GM12873 (cell line): ENCODE measurements at regions not wholly inside any gene's neighbourhood (a gene's known extent, or its start where the extent isn't known, plus 50 kb on each side); places are given as distances from the start of the nearest gene placed in this dataset.

Experiments
- TF ChIP-seq, protein P1 (sequence below): IDR thresholded peaks from 2 replicates; pipeline ENCODE4 v1.5.1; 2012; ENCODE audit warnings: low read depth, mild to moderate bottlenecking, moderate library complexity, low read length, control low read depth; ENCODE audit not compliant: insufficient read depth; ENCODE audit errors: missing control alignments

DNA sequence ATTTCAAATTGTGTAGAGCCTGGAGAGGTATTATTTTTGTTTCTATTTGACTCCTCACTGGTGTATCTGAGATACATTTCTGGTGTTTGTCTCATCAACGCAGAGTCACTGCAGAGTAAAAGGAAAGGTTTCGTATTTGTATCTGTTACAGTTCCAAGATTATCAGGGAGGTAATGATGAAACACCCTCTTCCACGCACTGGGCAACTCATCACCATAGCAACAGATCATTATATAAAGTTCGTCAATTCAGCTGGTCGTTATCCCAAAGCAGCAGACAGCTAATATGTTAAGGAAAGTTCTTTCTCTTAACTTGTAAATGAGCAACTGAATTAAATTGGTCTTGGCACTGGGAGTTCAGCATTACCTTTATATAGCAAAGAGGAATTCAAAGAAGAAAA is 513.5 kb downstream of the MTRR start:
- TF ChIP-seq, protein P1, sequence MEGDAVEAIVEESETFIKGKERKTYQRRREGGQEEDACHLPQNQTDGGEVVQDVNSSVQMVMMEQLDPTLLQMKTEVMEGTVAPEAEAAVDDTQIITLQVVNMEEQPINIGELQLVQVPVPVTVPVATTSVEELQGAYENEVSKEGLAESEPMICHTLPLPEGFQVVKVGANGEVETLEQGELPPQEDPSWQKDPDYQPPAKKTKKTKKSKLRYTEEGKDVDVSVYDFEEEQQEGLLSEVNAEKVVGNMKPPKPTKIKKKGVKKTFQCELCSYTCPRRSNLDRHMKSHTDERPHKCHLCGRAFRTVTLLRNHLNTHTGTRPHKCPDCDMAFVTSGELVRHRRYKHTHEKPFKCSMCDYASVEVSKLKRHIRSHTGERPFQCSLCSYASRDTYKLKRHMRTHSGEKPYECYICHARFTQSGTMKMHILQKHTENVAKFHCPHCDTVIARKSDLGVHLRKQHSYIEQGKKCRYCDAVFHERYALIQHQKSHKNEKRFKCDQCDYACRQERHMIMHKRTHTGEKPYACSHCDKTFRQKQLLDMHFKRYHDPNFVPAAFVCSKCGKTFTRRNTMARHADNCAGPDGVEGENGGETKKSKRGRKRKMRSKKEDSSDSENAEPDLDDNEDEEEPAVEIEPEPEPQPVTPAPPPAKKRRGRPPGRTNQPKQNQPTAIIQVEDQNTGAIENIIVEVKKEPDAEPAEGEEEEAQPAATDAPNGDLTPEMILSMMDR, result no peak

DNA sequence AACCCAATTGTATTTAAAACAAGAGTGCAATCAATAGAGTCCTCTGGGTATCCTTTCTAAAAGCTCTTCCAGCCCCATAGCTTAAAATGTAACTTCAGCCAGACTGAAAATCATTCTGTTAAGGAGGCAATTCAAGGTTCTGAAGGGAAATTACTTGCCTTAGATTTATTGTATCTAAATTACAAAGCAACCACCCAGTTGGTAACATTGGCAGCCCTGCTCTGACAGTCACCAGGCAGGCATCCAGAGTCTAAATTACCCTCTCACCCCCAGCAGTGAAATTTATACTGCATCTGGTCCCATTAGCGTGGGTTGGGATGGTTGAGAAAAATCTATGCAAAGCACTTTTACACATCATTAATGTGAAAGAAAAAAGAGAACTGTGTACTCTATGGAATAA is 514.7 kb downstream of the MTRR start:
- TF ChIP-seq, protein P1, result no peak

DNA sequence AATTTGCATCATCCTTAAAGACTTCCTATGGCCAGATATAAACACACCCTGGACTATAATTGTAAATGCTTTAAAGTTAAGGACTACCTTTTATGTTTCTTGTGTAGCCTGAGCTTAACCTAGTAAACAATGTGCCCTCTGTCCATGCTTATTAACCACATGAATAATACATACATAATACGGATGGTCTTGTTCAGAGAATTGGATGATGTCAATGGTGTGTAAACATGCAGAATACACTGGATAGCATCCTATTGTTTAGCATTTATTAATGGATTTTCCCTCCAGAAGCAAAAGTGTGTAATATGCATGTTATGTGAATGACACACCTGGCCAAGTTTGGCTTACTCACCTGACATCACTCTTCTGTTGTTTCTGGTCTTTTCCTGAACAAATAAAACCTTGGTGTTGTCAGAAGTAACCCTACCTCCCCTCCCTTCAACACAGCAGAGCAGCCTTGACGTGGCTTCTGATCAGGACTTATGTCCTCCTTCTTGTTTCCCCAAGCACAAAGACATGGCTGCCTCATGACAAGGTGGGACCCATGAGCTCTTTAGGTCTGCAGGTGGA is 517.9 kb downstream of the MTRR start:
- TF ChIP-seq, protein P1, result no peak

DNA sequence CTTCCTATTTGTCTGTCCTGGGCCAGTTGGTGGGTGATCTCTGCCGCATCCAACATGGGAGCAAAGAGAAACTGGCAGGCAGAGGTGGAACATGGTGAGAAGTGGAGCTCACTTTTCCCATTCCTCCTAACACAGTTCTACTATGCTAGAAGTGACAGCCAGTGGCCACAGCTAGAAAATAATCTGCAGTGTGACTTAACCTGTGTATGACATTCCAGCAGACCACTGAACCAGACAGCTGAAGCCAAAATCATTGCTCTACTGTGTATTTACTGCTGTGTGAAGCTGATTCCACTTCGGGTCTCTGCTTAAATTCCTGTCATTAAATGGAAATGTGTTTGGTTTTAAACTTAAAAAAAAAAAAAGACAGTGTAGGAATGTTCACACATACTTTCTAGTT is 523.0 kb downstream of the MTRR start:
- TF ChIP-seq, protein P1, result no peak

GRCh38 chr5:8393240-8393639 is 524.3 kb downstream of the MTRR start:
- TF ChIP-seq, protein P1, result no peak

DNA sequence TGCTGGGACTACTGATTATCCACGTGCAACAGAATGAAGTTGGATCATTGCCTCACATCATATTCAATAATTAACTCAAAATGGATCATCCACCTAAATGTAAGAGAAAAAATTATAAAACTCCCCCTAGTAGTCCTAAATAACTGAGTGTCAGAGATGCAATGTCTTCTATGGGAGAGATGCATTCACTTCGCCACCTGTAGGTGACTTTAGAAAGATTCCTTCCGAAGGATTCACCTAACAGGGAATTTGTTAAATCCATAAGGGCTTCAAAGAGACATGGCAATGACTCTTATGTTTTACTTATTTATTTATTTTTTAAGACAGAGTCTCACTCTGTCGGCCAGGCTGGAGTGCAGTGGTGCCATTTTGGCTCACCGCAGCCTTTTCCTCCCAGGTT is 526.0 kb downstream of the MTRR start:
- TF ChIP-seq, protein P1, result no peak

GRCh38 chr5:8396246-8396645 is 527.3 kb downstream of the MTRR start:
- TF ChIP-seq, protein P1, result no peak
